SKM-1 (cell line): ENCODE measurements at regions not wholly inside any gene's neighbourhood (a gene's known extent, or its start where the extent isn't known, plus 50 kb on each side); places are given as distances from the start of the nearest gene placed in this dataset.

Experiments
- DNase-seq: peaks from one replicate; lab custom pipeline; 2025; ENCODE audit not compliant: unreplicated experiment; lab: John Stamatoyannopoulos, UW

DNA sequence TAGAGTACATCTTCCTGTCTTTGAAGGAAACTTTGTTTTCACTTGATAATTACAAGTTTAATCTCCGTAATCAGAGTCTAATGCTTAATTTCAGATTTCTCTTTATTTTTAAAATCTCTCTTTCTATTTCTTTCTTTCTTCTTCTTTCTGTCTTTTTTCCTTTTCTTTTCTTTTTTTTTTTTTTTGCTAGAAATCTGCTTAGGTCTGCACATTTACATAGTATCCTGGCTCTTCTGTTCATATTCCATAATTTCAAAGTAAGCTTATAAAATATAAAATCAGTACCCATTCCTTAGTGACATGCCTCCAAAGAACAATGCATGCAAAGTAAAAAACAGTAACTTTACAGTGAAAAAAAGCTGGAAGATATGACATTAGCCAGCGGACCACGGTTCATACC, 601.7 kb upstream of the VSTM2A start:
- DNase-seq, result no peak

DNA sequence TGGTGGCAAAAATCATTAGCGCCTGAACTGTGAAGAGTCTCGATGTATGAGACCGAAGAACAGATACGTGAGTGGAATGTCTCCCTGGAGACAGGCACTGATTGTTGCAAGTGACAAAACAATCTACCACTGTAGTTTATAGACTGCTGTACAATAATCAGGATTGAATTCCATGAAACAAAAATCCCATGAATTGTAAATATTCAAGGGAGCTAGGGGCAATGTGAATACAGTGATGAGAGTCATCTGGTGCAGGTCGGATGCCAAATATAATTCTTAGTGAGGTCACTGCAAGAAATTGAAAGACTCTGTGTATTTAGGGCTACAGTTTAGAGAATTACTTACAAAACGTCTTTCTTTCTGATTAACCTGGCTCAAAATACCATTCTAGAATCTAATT, 594.4 kb upstream of the VSTM2A start:
- no peak for DNase-seq

DNA sequence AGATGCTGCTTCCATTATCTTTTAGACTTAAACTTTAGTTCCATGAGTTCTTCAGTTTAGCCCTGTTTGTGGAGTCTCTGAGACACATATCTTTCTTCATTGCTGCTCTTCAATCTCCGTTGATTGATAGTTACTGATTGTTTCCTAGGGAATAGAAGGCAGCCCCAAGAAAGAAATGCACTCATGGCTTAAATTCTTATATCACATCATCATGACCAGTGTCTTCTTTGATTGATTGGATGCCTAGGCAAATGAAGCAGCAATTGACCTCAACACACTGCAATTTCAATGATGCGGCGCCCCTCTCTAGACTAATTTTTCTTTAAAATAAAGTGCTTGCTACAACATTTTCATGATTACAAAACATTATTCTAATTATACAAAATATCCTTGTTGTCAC, 576.5 kb upstream of the VSTM2A start:
- DNase-seq, result no peak

DNA sequence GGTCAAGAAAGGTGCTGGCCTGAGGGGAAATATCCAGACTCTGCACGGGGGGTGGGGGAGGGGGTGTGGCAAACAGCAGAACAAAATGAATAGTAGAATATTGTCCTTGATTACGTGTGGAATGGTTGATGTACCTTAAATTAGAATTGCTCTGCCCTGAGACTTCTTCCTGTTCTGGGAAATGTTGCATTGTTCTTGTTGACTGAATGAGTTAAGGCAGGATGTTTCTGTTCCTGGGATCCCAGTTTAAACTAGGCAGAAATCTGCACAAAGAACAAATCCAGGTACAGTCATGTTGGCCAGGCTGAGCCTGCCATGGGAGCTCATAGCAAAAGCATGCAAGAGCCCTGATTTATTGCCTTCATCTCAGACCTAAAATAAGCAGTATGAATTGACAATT, 558.7 kb upstream of the VSTM2A start:
- no peak for DNase-seq

DNA sequence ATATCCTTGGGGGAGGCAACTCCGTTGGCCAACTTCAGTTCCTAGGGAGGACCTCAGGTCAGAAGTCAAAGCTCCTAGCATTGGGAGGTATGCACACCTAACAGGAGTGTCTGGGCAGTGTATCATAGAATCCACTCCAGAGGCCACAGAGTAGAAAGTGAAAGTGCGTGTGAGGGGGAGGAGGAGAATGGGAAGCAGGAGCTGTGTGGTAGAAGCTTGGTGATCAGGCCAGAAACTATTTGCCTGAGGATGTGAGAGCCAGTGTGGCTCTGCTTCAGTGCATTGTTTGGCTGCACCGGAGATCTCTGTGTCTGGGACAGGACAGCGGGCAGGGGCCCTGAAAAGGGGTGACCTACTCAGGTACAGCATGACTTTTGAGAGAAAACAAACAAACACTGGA, 557.4 kb upstream of the VSTM2A start:
- no peak for DNase-seq

DNA sequence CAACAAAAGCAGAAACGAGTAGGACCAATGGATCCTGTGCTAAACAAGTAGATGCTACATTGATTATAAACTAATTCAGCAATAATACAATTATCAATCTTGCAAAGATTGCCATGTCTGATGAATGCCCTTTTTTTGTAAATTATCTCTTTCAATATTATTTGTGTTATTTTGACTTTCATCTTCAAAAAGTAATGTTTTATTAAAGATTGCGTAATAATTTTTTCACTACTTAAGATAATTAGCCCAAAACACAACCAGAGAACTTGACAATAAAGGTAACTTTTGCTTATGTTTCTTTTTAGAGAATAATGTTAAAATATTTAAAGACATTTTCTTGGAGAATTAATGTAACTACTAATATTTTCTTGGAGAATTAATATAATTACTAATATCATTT, 553.8 kb upstream of the VSTM2A start:
- no peak for DNase-seq

DNA sequence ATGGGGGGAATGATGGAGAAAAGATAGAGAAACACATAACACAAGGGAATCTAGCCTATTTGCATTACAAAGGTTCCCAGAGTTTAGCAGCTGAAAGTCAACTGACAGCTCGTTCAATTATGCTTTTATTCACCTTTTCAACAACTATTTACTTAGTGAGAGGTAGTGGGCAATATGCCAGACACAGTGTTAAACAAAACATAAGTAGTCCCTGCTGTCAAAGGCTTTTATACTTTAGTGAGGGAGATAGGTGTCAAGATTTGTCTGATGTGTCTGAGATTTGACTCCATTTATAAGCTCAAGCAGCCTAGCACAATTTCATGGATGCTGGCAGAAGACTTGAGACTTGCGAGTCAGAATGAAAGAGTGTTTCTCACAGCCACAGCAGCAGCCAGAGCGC, 549.0 kb upstream of the VSTM2A start:
- DNase-seq, result no peak

DNA sequence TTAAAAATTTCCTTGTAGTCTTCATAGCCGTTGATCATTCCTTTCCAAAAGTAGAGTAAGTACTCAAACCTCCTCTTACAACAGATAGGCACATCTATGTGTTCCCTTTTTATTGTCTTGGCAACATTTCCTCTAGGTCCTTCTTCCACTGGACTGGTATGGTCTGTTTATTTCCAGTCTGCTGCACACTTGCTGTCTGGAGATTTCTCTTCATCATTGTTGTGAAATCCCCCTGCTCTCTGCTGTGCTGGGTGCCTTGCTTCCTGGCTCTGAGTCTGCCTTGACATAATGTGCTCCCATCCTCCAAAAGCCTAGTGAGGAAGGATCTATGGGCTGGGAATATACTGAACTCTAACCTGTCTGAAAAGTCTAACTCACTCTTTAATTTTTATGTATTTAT, 545.3 kb upstream of the VSTM2A start:
- DNase-seq, result peak; percentile 87

DNA sequence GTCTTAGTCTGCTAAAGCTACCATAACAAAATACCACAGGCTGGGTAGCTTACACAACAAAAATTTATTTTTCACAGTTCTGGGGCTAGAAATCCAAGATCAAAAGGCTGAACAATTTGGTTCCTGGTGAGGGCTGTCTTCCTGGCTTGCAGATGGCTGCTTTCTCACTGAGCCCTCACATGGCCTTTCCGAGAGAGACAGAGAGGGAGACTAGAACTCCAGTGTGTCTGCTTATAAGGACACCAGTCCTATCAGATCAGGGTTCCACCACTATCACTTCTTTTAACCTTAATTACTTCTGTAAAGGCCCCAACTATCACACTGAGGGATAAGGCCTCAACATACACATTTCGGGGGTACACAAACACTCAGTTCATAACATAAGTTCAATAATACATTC, 527.4 kb upstream of the VSTM2A start:
- no peak for DNase-seq

DNA sequence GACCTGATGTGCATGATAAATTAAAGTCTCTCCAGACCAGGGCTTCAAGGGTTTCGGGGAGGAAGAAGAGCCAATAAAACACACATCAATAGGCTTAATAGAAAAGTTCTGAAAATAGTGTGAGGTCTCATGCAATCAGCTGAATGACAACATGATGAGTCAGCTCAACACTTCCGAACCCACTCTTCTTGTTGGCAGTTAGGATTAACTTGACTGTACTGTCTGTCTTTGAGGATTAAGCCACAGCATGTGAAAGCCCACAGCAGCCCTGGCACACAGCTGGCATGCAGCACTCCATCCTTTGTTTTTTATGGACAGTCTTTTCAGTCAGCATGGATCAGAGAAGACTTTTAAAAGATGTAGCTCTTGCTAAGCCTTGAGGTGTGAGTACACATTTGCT, 526.9 kb upstream of the VSTM2A start:
- no peak for DNase-seq

DNA sequence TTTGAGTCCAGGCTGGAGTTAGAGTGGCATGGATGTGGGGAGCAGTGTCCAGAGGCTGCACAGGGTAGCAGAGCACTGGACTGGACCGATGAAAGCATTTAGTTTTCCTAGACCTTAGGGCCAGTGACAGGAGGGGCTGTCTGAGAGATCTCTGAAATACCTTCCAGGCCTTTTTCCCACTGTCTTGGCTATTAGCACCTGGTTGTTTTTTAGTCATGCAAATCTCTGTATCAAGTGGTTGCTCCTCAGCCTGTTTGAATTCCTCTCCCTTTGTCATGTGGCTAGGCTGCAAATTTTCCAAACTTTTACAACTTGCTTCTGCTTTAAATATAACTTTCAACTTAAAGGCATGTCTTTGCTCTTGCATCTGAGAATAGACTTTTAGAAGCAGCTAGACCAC, 504.3 kb upstream of the VSTM2A start:
- DNase-seq, result no peak

DNA sequence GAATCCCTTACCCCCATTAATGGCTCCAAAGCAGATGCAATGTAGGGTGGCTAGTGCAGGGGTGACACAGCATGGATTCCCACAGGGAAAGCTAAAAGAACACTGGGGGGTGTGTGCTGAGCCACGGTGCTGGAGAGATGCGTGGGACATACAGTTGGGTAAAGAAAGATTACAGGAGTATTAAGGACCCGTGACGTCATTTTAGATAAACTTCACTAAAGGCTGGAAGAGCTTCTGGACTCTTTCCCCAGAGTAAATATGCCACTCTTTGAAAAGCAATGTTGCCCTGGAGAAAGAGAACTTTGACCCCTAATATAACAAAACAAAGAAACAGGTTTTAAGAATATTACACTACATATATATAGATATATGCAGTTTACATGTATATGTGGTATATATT, 481.5 kb upstream of the VSTM2A start:
- DNase-seq, result no peak

DNA sequence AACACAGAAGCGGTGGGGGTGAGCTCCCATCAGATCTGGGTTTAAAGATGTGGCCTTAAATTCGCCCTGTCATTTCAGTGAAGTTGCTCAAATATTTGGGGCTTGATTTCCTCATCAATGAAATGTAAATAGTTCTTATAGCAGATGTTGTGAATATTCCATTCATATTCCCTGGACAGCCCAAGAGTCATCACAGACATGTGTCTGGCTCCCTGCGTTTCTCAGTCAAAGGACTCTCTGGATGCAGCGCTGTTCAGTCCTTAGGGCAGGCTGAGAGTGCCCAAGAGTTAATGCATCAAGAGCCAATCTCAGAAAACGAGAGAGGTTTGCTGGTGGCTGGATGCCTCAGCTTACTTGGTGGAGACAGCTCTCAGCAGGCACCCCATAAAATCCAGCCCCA, 475.5 kb upstream of the VSTM2A start:
- DNase-seq, result no peak

DNA sequence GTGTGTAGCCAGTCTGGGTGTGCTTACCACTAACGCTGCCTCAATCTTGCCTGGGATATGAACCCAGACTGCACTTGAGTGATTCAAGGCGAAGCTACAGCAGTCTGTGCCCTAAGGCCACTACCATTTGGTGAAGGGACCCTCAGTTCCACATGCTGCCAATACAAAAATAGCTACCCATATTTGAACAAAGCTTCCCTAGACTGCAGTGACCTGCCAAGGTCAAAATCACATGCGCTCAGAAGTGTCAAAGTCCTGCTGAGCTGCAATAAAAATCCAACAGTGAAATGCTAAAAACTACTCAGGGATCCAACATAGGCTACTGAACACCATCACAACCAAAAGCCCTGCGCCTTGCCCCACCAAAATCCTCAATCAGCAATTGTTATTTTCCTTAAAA, 472.3 kb upstream of the VSTM2A start:
- DNase-seq, result no peak

DNA sequence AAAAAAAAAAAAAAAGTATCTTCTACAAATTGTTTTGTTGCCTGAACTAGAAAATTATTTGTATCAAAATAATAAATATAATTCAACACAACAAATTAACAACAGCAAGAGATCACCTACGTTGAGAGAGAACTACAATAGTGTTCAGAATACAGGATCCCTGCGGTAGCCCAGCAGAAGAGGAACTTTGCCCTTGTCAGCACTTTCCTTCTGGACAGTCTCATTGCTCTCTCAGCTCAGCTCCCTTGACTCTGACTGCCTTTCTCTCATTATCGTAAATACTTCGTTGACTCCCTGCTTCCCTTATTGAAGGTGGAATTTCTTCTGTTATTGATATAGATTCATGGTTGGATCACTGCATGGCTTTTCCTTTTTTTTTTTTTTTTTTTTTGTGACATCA, 469.5 kb upstream of the VSTM2A start:
- DNase-seq, result no peak

DNA sequence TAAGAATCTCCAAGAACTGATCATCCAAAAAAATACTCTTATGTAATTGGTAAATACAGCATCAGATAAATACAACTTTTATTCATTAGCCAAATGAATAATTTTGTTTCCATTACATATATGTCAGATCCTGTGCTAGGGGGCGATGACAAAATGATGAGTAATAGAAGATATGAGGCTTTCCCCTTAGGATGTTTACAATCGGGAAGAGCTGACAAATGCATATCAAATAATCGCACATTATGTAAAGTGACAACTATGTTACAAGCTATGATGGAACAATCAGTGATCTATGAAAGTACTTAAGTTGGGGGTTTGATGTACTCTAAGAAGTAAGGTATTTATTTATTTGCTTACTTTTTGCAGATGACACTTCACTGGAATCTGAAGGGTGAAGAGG, 465.6 kb upstream of the VSTM2A start:
- no peak for DNase-seq

DNA sequence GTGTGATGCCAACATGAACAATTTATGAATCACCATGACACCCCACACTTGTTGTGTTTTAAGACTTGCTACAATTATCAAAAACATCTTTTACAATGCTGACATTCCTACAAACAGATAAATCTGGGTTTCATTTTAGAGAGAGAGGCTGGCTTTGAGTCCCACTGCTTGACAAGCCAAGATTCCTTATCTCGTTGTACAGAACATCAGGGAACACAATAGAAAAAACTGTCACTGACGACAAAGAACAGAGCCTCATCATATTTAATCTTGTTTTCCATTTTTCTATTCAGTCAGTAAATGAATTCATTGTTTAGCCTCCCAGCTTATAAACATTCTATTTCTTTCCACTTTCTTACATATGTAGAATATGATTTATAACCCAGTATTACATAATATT, 461.6 kb upstream of the VSTM2A start:
- no peak for DNase-seq

DNA sequence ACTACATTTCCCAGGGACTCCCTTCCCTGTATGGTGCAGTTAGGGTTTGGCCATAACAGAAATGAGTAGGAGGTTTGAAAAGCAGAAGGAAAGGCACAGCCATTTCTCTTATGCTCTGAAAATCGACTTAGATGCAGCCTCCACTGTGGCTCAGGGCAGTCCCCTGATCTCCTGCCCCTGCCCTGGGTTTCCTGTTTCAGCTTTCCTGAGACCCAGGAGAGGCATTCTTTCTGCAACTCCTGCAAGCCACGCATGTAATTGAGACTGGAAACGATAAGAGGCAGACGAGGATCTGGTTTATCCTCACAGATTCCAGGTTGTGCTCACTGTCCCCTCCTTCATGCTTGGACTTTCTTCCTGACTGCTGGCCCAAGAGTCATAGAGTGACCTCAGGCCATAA, 461.2 kb upstream of the VSTM2A start:
- DNase-seq, result no peak

DNA sequence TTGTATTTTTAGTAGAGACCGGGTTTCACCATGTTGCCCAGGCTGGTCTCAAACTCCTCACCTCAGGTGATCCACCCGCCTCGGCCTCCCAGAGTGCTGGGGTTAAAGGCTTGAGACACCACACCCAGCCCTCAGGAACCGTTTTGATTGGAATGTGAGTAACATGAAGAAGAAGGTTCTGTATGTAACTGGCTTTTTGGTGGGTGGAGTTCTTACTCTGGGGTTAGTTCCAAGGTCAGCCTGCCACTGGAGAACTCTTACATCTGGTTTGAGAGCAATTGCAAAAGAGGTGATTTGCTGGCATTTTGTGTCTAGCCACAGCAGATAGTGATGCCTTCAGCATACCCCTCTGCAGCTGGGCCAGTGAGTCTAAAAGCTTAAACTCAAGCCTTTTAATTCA, 457.8 kb upstream of the VSTM2A start:
- DNase-seq, result no peak

DNA sequence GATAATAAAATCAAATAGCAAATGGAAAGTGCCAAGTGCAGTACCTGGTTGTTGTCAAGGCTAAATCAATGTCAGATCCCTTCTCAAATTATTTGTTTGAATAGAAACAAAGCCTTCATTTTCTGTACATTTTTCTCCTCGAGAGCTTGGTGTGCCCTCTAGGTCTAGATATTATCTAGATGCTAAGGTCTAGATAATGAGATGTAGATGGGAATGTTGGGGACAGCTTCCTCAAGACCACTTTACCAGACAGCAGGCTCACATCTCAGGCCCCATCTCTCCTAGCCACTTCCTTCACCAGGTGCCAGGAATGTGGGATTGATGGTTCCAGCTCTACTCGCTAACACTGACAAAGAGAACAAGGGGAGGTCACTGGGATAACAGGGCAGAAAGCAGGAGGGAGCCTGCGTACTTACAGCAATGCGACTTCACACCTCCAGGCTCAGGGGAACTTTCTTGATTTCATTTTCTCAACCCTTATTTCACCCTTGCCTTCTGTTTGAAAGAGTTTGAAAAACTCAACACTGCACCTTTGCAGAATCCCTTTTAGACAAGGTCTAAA, 451.4 kb upstream of the VSTM2A start:
- DNase-seq, result no peak

DNA sequence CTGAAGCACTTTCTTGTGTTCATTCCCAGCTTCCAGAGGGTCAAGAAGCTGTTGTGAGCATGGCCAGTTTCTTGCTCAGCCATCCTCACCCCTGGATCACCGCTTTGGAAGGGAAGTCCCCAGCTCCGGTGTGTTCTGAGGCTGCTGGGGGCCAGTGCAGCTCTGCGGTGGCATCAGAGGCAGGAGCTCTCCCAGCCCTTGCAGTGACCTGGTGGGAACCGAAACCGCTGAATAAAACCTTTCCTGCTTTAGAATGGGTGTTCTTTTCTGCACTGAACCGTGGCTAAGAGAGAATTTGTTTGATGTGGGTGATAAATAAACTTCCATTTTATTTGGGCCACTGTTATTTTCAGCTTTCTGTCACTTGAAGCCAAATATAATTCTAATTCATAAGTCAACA, 450.9 kb upstream of the VSTM2A start:
- DNase-seq, result no peak

DNA sequence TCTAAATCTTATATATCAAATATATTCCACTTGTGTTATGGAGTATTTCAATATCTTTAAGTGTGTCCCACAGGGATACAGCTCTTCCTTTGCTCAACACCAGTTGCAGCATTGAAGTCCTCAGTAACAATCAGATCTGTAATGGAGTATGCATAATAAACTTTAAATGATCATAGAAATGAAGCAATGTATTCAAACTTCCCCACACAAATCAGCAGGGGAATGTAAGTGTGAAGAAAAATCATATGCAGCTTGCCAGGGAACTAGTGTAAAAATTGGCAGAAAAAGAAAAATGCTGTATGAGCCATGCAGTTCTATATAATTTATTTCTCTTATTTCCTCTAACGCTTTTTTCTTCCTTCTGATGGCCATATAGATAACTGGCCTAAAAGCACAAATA, 444.3 kb upstream of the VSTM2A start:
- DNase-seq, result no peak

DNA sequence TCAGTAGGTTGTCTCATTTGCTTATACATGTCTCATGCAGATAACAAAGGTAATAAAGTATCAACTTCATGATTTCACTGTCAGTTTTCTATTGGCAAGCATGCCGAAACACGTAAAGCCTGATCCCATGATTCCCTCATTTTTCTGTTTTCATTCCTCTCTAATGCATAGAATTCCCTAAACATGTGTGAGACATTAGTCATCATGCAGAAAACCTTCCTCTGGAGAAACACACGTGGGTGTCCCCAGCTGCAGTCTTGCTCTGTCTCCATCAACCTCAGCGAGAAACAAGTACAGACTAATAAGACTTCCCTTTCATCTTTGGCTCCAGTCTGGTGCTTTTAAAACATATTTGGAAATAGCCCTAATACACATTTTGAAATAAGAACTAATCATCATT, 432.7 kb upstream of the VSTM2A start:
- no peak for DNase-seq
